ENCODE measurements at regions not wholly inside any gene's neighbourhood (a gene's known extent, or its start where the extent isn't known, plus 50 kb on each side); places are given as distances from the start of the nearest gene placed in this dataset.

GRCh38 chr6:11645016-11645415, 107.5 kb downstream of the TMEM170B start:
- TF ChIP-seq, protein P1, sequence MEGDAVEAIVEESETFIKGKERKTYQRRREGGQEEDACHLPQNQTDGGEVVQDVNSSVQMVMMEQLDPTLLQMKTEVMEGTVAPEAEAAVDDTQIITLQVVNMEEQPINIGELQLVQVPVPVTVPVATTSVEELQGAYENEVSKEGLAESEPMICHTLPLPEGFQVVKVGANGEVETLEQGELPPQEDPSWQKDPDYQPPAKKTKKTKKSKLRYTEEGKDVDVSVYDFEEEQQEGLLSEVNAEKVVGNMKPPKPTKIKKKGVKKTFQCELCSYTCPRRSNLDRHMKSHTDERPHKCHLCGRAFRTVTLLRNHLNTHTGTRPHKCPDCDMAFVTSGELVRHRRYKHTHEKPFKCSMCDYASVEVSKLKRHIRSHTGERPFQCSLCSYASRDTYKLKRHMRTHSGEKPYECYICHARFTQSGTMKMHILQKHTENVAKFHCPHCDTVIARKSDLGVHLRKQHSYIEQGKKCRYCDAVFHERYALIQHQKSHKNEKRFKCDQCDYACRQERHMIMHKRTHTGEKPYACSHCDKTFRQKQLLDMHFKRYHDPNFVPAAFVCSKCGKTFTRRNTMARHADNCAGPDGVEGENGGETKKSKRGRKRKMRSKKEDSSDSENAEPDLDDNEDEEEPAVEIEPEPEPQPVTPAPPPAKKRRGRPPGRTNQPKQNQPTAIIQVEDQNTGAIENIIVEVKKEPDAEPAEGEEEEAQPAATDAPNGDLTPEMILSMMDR (conservative IDR thresholded peaks at IDR 0.05) = no peak
- no peak overlapping the region for H3K27ac ChIP-seq

DNA sequence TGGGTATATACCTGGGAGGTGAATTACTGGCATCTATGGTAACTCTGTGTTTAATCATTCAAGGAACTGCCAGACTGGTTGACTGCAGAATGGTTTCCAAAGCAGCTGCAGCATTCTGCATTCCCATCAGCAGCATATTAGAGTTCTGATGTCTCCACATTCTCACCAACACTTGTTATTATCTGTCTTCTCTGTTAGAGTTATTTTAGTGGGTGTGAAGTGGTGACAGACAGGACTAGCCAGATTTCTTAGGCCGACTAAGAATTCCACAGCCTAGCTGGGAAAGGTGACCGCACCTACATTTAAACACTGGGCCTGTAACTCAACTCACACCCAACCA, 110.9 kb downstream of the TMEM170B start:
- H3K27ac ChIP-seq = no peak overlapping the region
- TF ChIP-seq, protein P1 (conservative IDR thresholded peaks at IDR 0.05) = no peak
- no peak for TF ChIP-seq ZFX (IDR thresholded peaks at IDR 0.05)

GRCh38 chr6:11648889-11649288, 111.3 kb downstream of the TMEM170B start:
- H3K27ac ChIP-seq = no peak overlapping the region
- TF ChIP-seq, protein P1 (conservative IDR thresholded peaks at IDR 0.05) = no peak

DNA sequence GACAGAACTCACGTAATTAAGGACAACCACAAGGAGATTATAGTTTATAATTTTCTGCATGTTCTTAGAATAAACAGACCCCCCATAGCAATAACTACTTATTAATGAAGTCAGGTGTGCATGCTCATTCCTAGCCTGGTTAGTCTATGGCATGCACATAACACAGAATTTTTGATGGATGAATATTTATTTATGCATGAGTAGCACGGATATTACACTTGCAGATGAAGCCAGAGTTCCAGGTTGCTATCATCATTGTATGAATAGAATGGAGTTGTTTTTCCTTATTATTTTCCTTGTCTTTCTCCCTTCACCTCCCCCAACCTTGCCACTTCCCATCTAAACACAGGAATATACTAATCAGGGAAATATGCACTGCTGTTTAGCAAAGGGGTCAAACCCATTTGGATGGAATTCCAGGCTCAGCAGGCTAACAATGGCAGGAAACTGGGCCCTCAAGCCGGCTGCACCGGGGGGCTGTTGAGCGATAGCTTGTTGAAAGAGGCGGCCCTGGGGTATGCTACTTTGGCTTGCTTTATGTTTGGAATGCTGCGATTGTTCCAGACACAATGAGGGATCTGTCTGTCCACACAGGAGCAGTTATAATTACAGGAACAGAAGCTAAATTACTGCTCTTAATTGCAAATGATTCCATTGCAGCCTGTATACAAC, 112.6 kb downstream of the TMEM170B start:
- no peak overlapping the region for H3K27ac ChIP-seq
- no peak for TF ChIP-seq ZFX (IDR thresholded peaks at IDR 0.05)
- TF ChIP-seq, protein P1 (conservative IDR thresholded peaks at IDR 0.05) = no peak

DNA sequence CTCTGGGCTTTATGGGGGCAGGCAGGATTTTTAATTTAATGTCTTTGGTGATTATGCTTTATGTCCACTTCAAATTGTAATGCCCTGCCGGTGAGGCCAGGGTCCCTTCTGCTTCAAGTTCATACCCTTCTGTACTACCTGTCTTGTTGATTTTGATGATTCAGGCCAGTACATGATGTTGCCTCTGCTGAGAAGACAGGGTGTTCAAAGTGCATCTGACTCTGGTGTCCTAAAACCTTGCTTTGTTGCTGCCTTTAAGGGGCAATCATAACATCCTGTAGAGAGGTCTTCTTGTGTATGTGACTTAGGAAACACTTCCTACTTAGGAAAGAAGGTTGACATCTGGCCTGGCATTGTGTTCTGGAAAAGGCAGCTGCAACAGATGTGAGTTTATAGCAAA, 113.2 kb downstream of the TMEM170B start:
- no peak overlapping the region for H3K27ac ChIP-seq
- no peak for TF ChIP-seq ZFX (IDR thresholded peaks at IDR 0.05)
- TF ChIP-seq, protein P1 (conservative IDR thresholded peaks at IDR 0.05) = no peak

- TF ChIP-seq, protein P1 (conservative IDR thresholded peaks at IDR 0.05) = no peak
- TF ChIP-seq ZFX (IDR thresholded peaks at IDR 0.05) = no peak
- no peak overlapping the region for H3K27ac ChIP-seq
These were observed 115.6 kb downstream of the TMEM170B start for GRCh38 chr6:11653028-11653583.

DNA sequence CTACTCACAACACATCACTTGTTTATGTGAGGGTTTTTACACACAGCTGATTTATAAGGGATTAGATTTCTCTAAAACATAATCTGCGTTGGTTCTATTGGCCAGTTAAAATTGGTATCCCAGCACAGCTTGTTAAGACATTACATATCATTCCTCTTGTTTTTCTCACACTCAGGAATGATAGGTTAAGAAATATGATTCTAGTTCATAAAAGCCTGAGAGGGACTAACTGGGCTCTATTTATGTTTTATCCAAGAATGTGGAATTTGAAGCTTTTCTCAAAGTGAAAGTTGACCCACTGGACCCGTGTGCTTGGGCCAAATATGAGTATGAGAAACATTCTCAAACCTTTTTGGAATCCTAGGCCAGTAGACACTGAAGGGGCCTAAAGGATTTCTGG, 117.3 kb downstream of the TMEM170B start:
- H3K27ac ChIP-seq = no peak overlapping the region
- no peak for TF ChIP-seq ZFX (IDR thresholded peaks at IDR 0.05)
- TF ChIP-seq, protein P1 (conservative IDR thresholded peaks at IDR 0.05) = no peak

All from C4-2B (cell line).